Fibroblast of gingiva (primary cell): ENCODE measurements at regions not wholly inside any gene's neighbourhood (a gene's known extent, or its start where the extent isn't known, plus 50 kb on each side); places are given as distances from the start of the nearest gene placed in this dataset.

Experiments
- DNase-seq: peaks from one replicate; pipeline ENCODE4 v3.0.0-alpha.2; 2011; ENCODE audit warnings: low read depth

DNA sequence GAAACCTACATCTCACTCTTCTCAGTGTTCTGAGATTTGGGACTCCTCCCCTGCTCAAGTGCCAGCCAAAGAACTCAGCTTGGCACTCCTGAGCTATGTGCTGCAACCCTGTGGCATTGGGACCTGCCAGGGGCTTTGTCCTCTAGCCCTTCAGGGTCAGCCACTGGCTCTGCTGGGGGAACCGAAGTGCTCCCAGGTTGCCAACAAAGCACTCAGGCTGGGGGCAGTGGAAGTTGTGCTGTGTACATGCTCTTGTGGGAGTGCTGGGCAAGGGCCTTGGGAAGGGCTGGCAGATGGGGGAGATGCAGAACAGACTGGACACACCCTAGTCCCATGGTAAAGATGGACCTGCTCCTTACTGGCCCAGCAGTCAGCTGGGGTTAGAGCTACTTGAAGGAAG lies 498.6 kb downstream of the CAAP1 start:
- DNase-seq = no peak

GRCh38 chr9:26392639-26393038 lies 500.0 kb downstream of the CAAP1 start:
- no peak for DNase-seq

DNA sequence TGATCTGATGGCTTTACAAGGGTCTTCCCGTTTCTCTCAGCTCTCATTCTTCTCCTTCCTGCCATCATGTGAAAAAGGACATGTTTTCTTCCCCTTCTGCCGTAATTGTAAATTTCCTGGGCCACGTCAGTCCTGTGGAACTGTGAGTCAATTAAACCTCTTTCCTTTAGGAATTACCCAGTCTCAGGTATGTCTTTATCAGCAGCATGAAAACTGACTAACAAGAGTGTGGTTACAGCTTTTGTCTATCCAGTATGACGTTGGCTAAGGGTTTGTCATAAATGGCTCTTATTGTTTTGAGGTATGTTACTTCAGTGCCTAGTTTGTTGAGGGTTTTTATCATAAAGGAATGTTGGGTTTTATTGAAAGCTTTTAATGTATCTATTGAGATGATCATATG lies 501.6 kb downstream of the CAAP1 start:
- DNase-seq = no peak

GRCh38 chr9:26375448-26375847 lies 517.2 kb downstream of the CAAP1 start:
- no peak for DNase-seq

GRCh38 chr9:26373616-26374015 lies 519.0 kb downstream of the CAAP1 start:
- no peak for DNase-seq

DNA sequence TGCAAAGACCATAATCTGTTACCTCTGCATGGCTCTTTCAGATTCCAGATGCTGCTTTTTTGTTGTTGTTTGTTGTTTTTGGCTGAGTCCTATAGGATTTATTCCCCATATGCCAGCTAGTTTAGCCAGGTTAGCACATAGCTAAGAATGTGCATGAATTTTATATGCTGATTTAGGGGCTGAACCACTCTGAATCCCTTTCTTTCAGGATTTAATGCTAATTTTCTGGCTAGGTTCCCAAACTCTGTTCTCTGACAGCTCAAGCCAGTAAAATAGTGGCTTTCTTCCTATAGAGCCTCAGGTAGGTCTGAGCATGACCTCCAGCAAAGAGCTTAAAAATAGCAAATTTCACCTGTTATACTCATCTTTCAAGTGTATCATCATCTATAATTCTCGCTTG lies 521.4 kb downstream of the CAAP1 start:
- DNase-seq = no peak

DNA sequence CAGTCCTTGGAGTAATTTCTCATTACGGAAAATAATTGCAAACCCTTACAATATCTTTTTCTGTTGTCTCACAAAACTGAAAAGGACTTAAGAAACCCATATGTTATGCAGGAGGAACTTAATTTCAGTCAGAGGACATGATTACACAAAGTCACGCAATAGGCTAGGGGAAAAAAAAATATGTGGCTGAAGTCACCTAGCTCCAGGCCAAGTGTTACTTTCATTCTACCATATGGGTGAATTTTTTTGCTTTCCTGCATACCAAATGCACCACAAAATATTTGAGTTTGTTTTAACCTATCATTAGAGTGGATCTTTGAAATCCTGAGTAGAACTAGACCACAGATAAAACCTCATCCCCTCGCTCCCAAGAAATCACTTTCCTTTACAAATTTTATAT lies 523.5 kb downstream of the CAAP1 start:
- no peak for DNase-seq

DNA sequence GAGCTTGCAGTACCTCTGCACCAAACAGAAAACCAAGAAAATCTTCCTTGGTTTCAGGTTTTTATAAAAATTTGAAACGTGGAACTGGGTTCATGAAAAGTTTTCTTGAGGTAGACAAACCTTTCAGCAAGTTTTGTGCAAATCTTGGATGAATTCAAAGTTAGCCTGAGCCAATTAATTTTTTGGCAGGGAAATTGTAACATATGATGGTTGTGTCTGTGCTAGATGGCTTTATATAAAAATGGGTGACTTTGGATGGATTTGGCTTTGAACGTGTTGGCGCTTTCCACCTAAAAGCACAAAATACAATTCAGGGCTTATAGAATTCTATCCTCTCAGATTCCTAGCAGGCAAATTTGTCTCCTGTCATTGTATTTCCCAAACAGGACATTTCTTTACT lies 524.4 kb downstream of the CAAP1 start:
- no peak for DNase-seq

- no peak for DNase-seq
Observed at GRCh38 chr9:26361010-26361409, 531.6 kb downstream of the CAAP1 start.

- no peak for DNase-seq
Observed at GRCh38 chr9:26358836-26359235, 533.8 kb downstream of the CAAP1 start.

DNA sequence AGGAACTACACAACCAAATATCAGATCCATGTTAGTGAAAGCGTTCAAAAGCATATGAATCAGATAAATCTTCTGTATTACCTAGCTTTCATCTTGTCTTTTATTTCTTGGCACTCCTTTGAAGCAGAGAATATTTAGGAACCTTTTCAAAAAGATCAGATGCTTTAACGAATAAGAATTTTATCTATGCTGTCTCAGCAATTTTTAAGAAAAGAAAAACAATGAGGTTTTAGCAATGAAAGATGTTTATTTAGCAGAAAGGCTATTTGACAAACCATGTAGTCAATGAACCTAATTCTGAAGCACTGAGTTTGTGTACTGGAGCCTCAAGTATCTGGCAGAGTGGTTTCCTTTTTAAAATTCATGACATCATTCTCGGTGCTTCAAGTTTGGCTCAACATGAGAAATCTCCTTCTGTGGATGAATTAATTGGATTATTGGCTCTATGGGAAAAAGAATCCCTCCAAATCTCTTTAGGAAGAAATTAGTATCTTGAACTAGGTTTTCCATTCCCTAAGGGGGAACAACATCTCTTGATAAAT lies 534.7 kb downstream of the CAAP1 start:
- no peak for DNase-seq

- no peak for DNase-seq
Observed at GRCh38 chr9:26356491-26356890, 536.1 kb downstream of the CAAP1 start.

GRCh38 chr9:26346942-26347477 lies 545.6 kb downstream of the CAAP1 start:
- no peak for DNase-seq

- no peak for DNase-seq
Observed at GRCh38 chr9:26341545-26341944, 551.1 kb downstream of the CAAP1 start.

- no peak for DNase-seq
Observed at GRCh38 chr9:26339796-26340195, 552.8 kb downstream of the CAAP1 start.

GRCh38 chr9:26335116-26335515 lies 557.5 kb downstream of the CAAP1 start:
- DNase-seq = no peak

DNA sequence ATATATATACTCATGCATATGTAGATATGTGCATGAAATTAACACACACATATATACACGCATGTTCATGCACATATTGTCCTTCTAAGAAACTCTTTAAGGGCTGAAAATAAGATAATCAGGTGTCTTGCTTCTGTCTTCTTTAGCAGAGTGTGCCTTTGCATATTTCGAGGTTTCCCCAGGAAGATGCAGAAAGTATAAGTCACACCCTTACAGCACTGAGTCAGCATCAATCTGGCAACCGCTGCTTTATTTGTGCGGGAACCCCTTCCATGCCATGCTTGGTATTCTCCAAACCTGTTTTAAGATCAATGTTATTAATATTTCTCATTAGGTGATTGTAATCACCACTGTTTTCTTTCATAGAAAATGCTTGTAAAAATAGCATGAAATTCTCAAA lies 557.9 kb downstream of the CAAP1 start:
- DNase-seq = no peak

DNA sequence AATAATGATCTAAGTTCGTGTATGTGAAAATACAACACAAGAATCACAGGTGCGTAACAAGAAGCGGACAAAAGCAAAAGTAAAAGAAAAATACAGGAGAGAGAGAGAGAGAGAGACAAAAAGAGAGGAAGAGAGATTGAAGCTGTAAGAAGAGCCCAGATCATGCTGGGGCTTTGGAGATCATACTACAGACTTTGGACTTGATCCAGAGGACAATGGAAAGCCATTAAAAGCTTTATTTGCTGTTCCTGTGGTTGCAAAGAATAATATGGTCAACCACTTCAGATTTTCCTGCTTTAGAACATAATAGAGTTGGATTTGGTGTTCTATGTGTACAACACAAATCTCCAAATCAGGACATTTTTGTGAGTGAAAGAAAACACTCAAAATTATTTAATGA lies 561.4 kb downstream of the CAAP1 start:
- DNase-seq = no peak

DNA sequence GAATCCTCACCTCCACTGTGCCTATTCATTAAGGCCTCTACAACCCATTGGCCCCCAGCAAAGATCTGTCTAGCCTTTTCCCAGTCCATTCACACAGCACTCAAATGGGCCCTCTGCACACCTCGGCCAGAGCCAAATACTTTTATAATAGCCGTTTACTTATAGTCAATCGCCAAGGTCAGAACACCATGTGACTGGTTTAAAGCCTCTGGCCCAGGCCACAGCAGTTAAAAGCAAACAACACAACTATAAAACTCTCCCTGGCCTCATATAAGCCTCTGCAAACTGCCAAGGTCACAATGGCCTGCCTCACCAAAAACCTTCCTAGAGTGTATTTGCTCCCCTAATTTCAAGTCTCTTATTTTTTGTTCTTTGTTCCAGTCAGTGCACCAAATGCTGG lies 562.6 kb downstream of the CAAP1 start:
- no peak for DNase-seq

GRCh38 chr9:26326563-26326962 lies 566.0 kb downstream of the CAAP1 start:
- peak; percentile 55 for DNase-seq

DNA sequence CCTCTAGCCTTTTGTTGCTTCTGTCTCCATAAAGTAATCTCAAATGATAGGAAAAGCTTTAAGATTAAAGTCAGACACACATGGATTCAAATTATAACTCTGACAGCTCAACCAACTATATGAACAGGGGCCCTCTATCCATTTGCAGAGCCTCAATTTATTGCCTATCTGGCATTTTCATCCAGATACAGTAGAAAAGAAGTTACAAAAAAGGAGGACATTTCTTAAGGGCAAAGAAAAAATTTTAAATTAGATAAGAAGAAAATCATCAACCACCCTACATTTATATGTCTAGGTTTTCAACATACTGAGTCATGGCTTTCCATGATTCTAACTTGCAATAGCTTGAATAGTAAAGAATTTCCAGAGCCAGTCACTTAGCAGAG lies 567.2 kb downstream of the CAAP1 start:
- no peak for DNase-seq

GRCh38 chr9:26324786-26325443 lies 567.7 kb downstream of the CAAP1 start:
- DNase-seq = peak; percentile 8

- no peak for DNase-seq
Observed at GRCh38 chr9:26321935-26322334, 570.7 kb downstream of the CAAP1 start.

- DNase-seq = no peak
Observed at GRCh38 chr9:26319859-26320258, 572.7 kb downstream of the CAAP1 start.
